Endodermal cell (in vitro differentiated cells): ENCODE measurements at regions not wholly inside any gene's neighbourhood (a gene's known extent, or its start where the extent isn't known, plus 50 kb on each side); places are given as distances from the start of the nearest gene placed in this dataset.
A peak's percentile ranks its signal among the peaks of the same experiment; 100 is the strongest.

Source experiments
- DNase-seq: peaks from one replicate; pipeline ENCODE4 v3.0.0-alpha.2; 2017
- H3K27ac ChIP-seq: 2 replicates; pipeline ENCODE4 v1.5.1; 2013; ENCODE audit warnings: mild to moderate bottlenecking, low read depth, low read length, moderate library complexity
- H3K27me3 ChIP-seq: 2 replicates; pipeline ENCODE4 v1.6.1; 2013; ENCODE audit warnings: mild to moderate bottlenecking, low read length, moderate library complexity; ENCODE audit not compliant: insufficient read depth, control insufficient read depth, poor library complexity, severe bottlenecking
- H3K36me3 ChIP-seq: 2 replicates; pipeline ENCODE4 v1.7.0; 2013; ENCODE audit warnings: mild to moderate bottlenecking, low read length, moderate library complexity; ENCODE audit not compliant: control insufficient read depth, insufficient read depth
- H3K4me1 ChIP-seq: one replicate; pipeline ENCODE4 v1.7.0; 2013; ENCODE audit warnings: low read length; ENCODE audit not compliant: control insufficient read depth, insufficient read depth
- H3K4me3 ChIP-seq: 2 replicates; pipeline ENCODE4 v1.5.1; 2013; ENCODE audit warnings: mild to moderate bottlenecking, low read length, moderate library complexity
- H3K9ac ChIP-seq: 2 replicates; pipeline ENCODE4 v1.6.1; 2013; ENCODE audit warnings: mild to moderate bottlenecking, low read length, moderate library complexity; ENCODE audit not compliant: poor library complexity, severe bottlenecking; ENCODE audit errors: extremely low read depth
- H3K9me3 ChIP-seq: 2 replicates; pipeline ENCODE4 v1.6.1; 2013; ENCODE audit warnings: mild to moderate bottlenecking, low read length, moderate library complexity; ENCODE audit not compliant: control insufficient read depth
- H3K27ac Mint-ChIP-seq: 2 replicates; pipeline ENCODE4 v1.8.0; 2020; ENCODE audit warnings: mixed read lengths
- H3K27me3 Mint-ChIP-seq: 2 replicates; pipeline ENCODE4 v1.8.0; 2021; ENCODE audit warnings: mild to moderate bottlenecking, mixed read lengths; ENCODE audit not compliant: insufficient read depth
- H3K36me3 Mint-ChIP-seq: 2 replicates; pipeline ENCODE4 v1.8.0; 2020; ENCODE audit warnings: low read depth, mixed read lengths
- H3K4me1 Mint-ChIP-seq: 2 replicates; pipeline ENCODE4 v1.8.0; 2020; ENCODE audit warnings: mixed read lengths
- H3K4me3 Mint-ChIP-seq: 2 replicates; pipeline ENCODE4 v1.8.0; 2020; ENCODE audit warnings: mild to moderate bottlenecking, moderate library complexity, mixed read lengths
- H3K9me3 Mint-ChIP-seq: 2 replicates; pipeline ENCODE4 v1.8.0; 2020; ENCODE audit warnings: mild to moderate bottlenecking, mixed read lengths
- WGBS, 2 experiments: methylation state at CpG; one replicate each; pipeline versions ENCODE4 v1.1.5 to v1.1.7; 2013; ENCODE audit warnings: missing lambda C conversion rate in 2 of 2, mixed read lengths in 1 of 2; ENCODE audit not compliant: insufficient coverage in 1 of 2, insufficient read length in 1 of 2; 5-methylcytosine and 5-hydroxymethylcytosine counted together
- TF ChIP-seq, protein P1 (sequence below): fragments of 200-600 bp; sonication (generic); conservative IDR thresholded peaks from 2 replicates; pipeline ENCODE4 v1.5.0; 2021; ENCODE audit warnings: antibody characterized with exemption, mild to moderate bottlenecking

DNA sequence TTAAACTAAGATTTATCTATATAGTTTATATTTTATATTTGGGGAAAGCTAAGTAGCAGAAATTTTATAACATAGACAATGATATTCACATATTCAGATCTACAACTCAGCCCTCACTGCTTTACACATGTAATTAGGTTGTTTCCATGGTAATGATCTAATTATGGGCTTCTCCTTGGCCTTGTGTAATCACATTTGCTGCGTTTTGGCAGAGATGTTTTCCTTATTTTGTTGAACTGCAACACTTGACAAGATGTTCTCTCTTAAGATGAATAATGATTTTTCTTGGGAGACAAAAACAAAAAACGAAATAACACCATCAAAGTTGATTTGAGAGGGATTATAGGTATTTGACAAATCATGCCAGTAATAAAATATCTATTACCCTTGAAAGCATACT, 635.6 kb upstream of the TBL1XR1 start:
- Mint-ChIP-seq H3K36me3 (no peaks in the 10 kb centered on the region), H3K9me3 (no peaks in the 10 kb centered on the region), H3K4me3 (no peak overlapping the region), H3K27ac (no peak overlapping the region), H3K27me3 (peaks cover 8% of the 10 kb centered on the region), H3K4me1 (peaks cover 13% of the 10 kb centered on the region)
- H3K27ac ChIP-seq: no peak overlapping the region
- WGBS, 2 experiments: 67 to 88% methylated on average over 1 of the region's 2 CpGs
- no peaks in the 10 kb centered on the region for H3K36me3 ChIP-seq
- no peak for DNase-seq
- TF ChIP-seq, protein P1, sequence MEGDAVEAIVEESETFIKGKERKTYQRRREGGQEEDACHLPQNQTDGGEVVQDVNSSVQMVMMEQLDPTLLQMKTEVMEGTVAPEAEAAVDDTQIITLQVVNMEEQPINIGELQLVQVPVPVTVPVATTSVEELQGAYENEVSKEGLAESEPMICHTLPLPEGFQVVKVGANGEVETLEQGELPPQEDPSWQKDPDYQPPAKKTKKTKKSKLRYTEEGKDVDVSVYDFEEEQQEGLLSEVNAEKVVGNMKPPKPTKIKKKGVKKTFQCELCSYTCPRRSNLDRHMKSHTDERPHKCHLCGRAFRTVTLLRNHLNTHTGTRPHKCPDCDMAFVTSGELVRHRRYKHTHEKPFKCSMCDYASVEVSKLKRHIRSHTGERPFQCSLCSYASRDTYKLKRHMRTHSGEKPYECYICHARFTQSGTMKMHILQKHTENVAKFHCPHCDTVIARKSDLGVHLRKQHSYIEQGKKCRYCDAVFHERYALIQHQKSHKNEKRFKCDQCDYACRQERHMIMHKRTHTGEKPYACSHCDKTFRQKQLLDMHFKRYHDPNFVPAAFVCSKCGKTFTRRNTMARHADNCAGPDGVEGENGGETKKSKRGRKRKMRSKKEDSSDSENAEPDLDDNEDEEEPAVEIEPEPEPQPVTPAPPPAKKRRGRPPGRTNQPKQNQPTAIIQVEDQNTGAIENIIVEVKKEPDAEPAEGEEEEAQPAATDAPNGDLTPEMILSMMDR: no peak
- no peaks in the 10 kb centered on the region for H3K9me3 ChIP-seq
- H3K4me1 ChIP-seq: no peaks in the 10 kb centered on the region
- H3K9ac ChIP-seq: no peak overlapping the region
- H3K27me3 ChIP-seq: peaks cover 29% of the 10 kb centered on the region
- no peak overlapping the region for H3K4me3 ChIP-seq

DNA sequence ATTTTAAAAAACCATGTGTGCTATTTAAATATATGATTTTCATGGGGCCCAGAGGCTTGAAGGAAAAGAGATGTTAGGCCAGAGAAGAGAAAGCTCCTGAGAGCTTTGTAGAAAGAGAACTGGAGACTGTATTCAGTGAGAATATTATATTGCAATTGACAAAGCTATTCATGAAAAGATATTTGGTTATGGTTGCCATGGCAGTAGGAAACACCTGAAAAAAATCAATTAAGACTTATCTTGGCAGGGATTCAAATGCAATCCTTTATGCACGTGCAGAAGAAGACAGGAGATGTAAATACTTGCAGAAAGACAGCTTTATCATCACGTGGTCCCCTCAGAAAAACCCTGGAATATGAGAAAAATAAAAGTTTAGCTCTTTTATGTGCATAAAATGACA, 636.0 kb upstream of the TBL1XR1 start:
- DNase-seq: no peak
- no peak overlapping the region for H3K4me3 ChIP-seq
- H3K9ac ChIP-seq: no peak overlapping the region
- Mint-ChIP-seq H3K4me3 (no peak overlapping the region), H3K4me1 (peaks cover 13% of the 10 kb centered on the region), H3K36me3 (no peaks in the 10 kb centered on the region), H3K27ac (no peak overlapping the region), H3K27me3 (peaks cover 8% of the 10 kb centered on the region), H3K9me3 (no peaks in the 10 kb centered on the region)
- no peaks in the 10 kb centered on the region for H3K9me3 ChIP-seq
- TF ChIP-seq, protein P1: no peak
- no peaks in the 10 kb centered on the region for H3K4me1 ChIP-seq
- no peak overlapping the region for H3K27ac ChIP-seq
- H3K27me3 ChIP-seq: peaks cover 29% of the 10 kb centered on the region
- whole genome bisulfite sequencing, 2 experiments: 75 to 91% methylated on average over 2 of the region's 2 CpGs
- no peaks in the 10 kb centered on the region for H3K36me3 ChIP-seq

DNA sequence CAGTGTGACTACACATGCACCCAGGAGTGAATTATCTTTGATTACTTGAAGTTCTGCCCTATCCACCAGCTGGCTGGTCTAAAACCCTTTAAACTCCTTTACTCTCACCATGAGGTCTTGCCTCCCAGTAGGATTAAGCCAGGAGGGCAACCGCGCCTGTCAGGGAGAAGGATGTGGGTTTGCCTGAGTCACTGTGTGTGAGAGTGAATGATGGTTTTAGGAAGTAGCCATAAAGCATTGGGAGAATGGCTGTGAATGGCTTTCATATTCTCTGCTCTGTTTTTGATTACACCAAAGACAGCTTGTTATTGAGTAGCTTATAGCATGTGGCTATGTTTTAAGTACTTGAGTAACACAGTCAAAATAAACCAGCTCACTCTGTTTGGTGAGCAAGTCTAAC, 637.7 kb upstream of the TBL1XR1 start:
- 68% methylated on average over 2 of the region's 2 CpGs; no CpG with 5 or more reads in 1 of the 2 experiments for WGBS, 2 experiments
- Mint-ChIP-seq H3K27me3 (peaks cover 10% of the 10 kb centered on the region), H3K4me1 (peaks cover 13% of the 10 kb centered on the region), H3K9me3 (no peaks in the 10 kb centered on the region), H3K27ac (no peak overlapping the region), H3K4me3 (no peak overlapping the region), H3K36me3 (no peaks in the 10 kb centered on the region)
- Histone ChIP-seq H3K36me3 (no peaks in the 10 kb centered on the region), H3K27ac (no peak overlapping the region), H3K9me3 (no peaks in the 10 kb centered on the region), H3K9ac (no peak overlapping the region), H3K4me1 (no peaks in the 10 kb centered on the region), H3K4me3 (no peak overlapping the region), H3K27me3 (peaks cover 31% of the 10 kb centered on the region)
- TF ChIP-seq, protein P1: no peak
- DNase-seq: peak; percentile 64
